HG03442 (cell line): ENCODE measurements at regions not wholly inside any gene's neighbourhood (a gene's known extent, or its start where the extent isn't known, plus 50 kb on each side); places are given as distances from the start of the nearest gene placed in this dataset.

Experiments used
- ATAC-seq: cut with Tn5 transposase; IDR thresholded peaks from one replicate; pipeline ENCODE4 v1.9.1; 2021; ENCODE audit warnings: mild to moderate bottlenecking, moderate library complexity; ENCODE audit not compliant: unreplicated experiment

DNA sequence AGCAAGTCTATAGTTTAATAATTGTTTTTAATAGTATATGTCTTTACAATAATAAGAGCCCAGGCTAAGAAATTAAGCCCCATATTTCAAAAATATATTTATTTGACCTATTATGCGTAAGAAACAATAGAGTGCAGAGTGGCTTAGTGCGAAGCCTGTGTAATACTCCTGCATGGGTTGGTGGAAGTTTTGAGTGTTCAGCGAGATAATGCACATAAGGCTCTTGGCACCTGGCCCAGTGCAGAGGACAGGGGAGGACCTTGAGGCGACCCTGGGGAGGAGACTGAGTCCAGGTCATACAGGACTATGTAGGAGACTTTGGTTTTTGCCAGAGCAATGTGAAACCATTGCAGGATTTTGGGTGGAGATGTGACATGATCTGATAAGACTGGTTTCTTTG, 132.4 kb upstream of the ST6GAL2 start:
- ATAC-seq: no peak

DNA sequence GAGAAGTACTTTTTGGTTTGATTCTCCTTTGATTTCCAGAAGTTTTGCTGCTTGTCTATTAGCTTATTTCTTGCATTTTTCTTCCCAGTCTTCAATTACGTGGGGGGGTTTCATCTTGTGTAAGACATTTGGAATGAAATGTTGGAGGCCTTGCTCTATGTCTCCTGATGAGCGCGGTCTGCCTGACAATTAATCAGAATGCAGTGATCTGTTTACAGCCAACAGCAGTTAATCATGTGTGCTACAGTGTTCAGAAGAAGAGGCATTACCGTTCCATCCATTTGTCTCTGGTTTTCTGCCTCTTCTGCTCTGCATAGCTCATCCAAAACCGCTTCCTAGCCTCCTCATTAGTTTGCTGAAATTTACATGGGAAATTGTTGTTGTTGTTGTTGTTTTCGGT, 134.4 kb upstream of the ST6GAL2 start:
- no peak for ATAC-seq

DNA sequence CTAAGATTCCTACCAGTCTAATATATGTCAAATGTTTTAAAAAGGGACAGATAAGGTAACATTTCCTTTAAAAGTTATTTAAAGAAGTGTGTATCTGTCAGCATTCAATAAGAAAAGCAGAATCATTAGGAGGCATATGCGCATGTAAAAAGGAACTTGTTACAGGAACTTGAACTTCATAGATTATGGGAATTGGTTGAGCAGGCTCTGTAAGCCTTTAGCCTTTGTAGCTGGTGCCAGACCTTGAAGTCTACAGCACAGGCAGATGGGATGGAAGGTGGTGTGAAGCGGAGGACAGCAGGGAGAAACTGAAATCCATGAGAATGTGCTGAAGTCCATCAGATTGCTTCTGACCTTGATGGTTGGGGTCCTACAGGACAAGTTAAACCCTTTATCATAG, 138.3 kb upstream of the ST6GAL2 start:
- no peak for ATAC-seq

DNA sequence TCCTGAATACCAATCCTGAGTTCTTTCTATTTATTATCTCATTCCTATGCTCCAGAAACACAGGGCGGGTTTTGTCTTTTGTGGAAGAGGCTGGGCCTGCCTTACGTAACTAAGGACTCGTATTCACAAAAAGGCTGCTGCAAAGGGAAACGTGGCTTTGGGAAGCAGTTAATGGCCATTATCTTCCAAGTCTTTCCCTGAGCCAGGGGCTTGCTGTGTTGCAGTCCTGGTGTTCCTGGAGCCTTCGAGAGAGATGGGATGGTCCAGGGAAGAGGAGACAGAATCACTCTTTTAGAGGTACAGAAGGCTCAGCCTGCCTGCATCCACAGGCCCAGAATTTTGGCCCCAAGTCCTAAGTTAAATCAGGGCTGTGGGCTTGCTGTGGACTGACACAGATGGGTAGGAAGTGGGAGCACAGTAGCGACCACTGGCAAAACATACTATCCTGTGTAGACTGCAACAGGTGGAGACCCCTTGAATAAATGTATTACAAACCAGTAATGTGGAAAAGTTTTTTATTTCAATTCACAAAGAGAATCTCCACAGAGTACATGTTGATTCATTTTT, 139.4 kb upstream of the ST6GAL2 start:
- no peak for ATAC-seq

DNA sequence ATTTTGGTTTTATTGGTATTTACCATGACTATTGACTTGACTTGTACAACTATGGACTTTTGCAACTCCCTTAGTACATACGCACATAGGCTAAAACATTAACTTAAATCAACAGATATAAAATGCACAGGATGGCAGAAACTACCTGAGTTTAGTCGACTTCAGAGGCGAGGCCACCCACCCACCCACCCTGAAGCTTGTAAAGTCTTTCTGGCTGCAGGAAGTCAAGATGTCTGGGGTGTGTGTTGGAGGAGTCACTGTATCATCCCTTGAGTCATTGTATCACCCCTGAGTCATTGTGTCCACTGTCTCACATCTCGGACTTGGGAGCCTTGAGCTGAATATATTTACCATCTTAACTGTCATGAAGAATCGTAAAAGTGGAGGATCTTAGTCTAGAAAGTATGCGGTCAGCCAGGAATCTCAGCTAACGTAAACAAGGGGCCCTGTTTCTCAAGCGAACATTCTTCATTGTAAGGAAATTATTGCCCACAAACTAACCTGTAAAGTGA, 140.0 kb upstream of the ST6GAL2 start:
- ATAC-seq: no peak

DNA sequence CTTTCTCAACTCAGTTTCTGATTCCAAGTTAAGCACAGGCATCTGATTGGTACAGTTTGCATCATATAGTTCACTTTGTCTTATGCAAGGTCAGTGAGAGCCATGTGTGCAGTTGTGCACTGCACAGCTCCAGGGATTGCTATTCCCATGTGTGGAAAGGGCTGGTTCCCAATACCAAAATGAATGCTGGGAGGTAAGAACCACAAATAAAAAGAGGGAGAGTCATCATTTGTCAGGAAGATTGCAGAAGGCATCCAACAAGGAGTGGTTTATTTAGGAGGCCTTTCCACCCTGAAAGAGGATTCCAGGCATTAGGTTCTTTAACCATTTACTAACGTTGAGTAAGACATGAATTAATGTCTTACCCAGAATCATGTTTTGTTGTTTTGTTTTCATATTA, 141.2 kb upstream of the ST6GAL2 start:
- no peak for ATAC-seq

DNA sequence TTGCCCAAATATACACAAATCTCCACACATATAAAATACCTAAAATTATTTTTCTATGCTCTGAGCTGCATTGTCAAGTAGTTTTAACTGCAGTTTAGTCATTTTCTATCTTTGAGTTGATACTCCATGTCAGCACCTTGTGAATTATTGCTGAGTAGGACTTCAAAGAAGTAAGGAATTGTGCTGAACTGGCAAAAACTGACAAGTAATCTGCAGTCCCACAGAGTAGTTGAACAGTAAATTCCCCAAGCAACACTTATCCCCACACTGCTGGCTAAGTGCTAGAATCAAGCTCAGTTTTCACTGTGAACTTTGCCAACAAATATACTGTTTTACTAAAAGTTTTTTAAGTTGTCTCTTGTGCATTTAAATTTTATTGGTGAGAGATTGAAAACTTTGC, 141.8 kb upstream of the ST6GAL2 start:
- no peak for ATAC-seq

- no peak for ATAC-seq
Observed at GRCh38 chr2:107028661-107029060, 142.7 kb upstream of the ST6GAL2 start.

- no peak for ATAC-seq
Observed at GRCh38 chr2:107036293-107036692, 150.3 kb upstream of the ST6GAL2 start.

GRCh38 chr2:107062173-107062572, 176.2 kb upstream of the ST6GAL2 start:
- ATAC-seq: no peak

- no peak for ATAC-seq
Observed at GRCh38 chr2:107062599-107063220, 176.7 kb upstream of the ST6GAL2 start.

DNA sequence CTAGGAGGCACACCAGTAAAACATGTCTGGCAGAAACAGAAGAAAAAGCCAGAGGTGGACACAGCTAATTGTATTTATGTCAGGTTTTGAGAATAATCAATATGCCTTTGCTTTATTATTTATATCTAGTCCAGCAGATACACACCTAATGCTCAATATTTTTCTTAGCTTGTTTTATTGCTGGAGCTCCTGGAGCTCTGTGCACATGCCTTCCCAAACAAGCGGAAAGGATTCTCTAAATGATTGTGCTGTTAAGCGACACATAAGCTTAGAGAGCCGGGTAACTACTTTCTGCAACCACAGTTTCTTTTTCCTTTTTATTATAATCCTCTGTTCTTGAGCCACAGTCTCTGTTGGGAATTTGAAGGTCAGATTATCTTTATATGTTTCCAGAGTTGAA, 177.3 kb upstream of the ST6GAL2 start:
- no peak for ATAC-seq

- no peak for ATAC-seq
Observed at GRCh38 chr2:107064750-107065149, 178.8 kb upstream of the ST6GAL2 start.

DNA sequence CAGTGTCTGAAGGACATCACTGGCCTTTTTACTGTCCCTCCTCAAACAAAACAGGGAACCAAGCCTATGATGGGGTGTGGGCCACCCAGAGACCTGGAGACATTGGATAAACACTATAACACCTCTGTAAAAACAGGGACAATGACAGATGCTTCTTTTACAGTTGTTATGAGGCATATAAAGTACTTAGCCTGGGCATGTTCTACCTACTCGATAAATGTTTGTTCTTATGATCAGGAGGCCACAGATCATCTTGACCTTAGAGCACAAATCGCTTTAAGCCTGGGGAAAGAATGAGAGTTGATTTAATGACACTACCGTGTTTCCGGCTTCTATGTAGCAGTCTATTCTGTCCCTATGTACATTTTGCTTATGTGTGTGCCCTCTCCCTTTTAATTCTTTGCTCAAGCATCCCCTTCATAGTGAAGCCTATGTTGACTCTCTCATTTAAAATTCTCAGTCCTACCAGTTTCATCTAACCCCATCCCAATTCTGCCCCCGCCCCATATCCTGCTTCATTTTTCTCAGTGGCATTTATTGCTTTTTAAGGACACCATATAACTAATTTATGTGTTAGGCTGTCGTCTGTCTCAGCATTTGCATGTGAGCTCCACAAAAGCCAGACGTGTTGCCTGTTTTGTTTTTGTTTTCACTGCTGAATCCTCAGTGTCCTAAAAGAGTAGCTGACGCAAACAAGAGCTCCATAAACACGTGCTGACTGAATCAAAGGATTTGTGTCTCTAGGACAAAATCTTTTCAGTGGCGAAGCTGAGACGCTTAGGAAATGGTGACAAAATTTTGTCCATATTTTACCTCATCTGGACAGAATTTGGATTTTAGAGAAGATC, 182.3 kb upstream of the ST6GAL2 start:
- ATAC-seq: no peak

GRCh38 chr2:107069890-107070289, 183.9 kb upstream of the ST6GAL2 start:
- no peak for ATAC-seq

DNA sequence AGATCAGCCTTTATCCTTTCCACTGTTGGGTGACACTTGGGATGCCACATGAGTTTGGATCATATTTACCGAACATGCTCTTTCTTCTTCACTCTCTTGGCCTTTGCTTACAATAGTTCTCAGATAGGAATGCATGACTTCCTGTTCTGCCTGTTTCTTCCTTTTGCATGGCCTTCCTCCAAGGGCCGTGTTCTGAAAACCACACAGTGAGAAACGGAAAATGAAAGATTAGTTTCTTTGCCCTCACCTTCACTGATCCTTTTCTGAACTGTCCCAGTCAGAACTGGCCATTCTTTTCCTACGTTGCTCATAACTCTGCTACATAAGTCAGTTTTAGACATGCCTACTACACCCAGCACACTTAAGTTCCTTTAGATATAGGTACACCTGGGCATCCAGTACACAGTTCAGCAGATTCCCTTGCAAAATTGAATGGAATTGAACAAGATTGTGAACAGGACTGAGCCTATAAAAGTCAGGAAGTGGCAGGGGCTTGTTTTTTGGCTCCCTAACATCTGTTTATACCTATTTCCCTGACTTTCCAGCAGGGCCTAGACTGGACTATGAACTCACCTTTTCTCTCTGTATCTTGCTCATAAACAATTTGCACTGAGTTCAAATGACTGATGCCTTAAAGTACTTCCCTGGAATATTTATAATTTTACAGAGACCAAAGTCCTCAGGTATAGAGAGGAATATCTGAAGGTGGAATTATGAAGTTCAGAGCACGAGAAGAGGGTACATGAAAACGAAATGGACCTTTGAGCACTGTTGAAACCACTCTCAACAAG, 186.4 kb upstream of the ST6GAL2 start:
- no peak for ATAC-seq

DNA sequence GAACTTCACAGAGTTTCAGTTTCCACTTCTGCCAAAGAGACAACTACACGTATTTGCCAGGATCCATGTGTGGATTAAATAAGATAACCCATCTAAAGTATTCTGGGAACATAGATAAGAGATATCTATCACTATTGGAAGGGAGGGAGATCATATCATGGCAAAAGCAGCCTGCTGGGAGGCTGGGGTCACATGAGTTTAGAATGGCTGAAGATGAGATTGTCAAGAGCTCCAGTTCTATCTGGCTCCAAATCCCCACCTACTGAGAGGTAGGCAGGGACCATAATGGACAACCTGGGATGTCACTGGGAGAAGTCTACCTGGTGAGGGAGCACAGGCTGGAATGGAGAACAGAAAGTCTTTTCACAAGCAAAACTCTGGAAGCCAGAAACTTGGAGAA, 192.6 kb upstream of the ST6GAL2 start:
- no peak for ATAC-seq

DNA sequence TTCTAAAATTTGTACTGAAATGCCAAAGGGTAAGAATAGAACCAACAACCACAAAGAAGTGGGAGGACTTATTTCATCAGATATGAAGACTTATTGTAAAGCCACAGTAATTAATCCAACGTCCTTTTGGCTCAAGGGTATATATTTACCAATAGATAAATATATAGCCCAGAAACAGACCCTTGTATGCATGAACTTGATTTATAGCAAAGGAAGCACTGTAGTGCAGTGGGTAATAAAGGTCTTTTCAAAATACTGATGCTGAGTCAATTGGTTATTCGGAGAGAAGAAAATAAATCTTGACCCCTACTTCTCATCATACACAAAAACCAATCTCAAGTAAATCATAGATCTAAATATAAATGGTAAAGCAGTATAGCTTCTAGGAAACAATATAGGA, 200.5 kb upstream of the ST6GAL2 start:
- ATAC-seq: no peak

- no peak for ATAC-seq
Observed at GRCh38 chr2:107088156-107088555, 202.2 kb upstream of the ST6GAL2 start.

DNA sequence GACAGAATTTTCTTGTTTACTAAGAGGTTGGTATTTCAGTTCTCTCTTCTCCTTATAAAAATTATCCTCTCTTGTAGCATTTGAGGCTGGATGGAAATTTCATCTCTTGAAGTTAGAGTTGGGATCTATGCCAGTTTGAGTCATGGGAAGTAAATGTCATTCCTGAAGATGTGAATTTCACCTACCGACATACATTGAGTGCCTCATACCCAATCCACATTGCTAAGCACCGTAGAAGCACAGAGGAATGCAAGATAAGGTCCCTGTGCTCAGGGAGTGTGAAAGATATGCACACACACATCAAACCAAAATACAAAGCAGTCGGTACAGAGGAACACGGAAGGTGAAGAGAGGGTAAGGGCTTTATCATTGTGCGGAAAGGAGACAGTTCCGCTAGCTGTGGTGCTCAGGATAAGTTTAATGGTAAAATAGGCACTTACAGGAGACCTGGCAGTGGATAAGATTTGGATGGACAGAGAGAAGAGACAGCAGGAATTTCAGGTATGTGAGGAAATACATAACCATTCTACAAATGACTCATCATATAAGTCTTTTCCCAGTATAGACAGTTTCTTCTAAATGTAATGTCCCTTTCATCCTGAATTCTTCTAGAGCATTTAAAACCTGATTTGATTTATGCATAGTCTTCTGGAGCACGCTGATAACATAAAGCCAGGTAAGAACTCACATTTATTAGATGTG, 205.3 kb upstream of the ST6GAL2 start:
- ATAC-seq: no peak
